ENCODE measurements at regions not wholly inside any gene's neighbourhood (a gene's known extent, or its start where the extent isn't known, plus 50 kb on each side); places are given as distances from the start of the nearest gene placed in this dataset.

DNA sequence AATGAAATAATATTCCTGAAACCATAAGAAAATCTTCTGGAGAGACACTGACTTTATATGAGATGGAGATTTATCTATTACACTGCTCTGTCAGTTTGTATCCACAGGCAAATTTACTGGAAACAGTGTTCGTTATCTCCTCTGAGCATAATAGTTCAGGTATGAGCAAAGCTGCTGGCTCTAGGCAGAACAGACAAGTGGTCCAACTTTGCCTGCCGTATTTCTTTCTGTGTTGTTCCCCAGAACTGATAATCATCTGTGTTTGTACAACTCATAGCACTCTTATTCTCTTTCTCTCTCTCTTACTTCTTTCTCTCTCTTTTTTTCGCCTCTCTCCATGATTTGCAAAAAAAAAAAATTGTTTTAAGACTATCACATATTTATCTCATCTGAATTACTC lies 623.8 kb upstream of the CHORDC1 start:
- Histone ChIP-seq H3K79me2 (ENCODE audit: low read length) (no peaks in the 10 kb centered on the region), H3K36me3 (replicated peaks; ENCODE audit: low read depth, low read length) (no peaks in the 10 kb centered on the region), H4K20me1 (ENCODE audit: insufficient read depth, low read length) (no peaks in the 10 kb centered on the region), H3K4me1 (ENCODE audit: low read length) (no peaks in the 10 kb centered on the region), H2AFZ (ENCODE audit: low read depth, low read length) (no peak overlapping the region), H3K27ac (ENCODE audit: low read length) (no peak overlapping the region), H3K4me2 (ENCODE audit: low read length) (no peak overlapping the region), H3K27me3 (ENCODE audit: low read depth, low read length) (no peaks in the 10 kb centered on the region), H3K9me3 (ENCODE audit: insufficient read depth, low read length) (no peaks in the 10 kb centered on the region), H3K9ac (ENCODE audit: low read length) (no peak overlapping the region), H3K4me3 (ENCODE audit: low read length) (no peak overlapping the region)
- TF ChIP-seq CTCF (IDR thresholded peaks at IDR 0.05; ENCODE audit: low read depth, low read length) (no peak), EZH2phosphoT487 (IDR thresholded peaks at IDR 0.05; ENCODE audit: low read depth) (no peak)

- Histone ChIP-seq H3K27me3 (ENCODE audit: low read depth, low read length) (no peaks in the 10 kb centered on the region), H3K36me3 (replicated peaks; ENCODE audit: low read depth, low read length) (no peaks in the 10 kb centered on the region), H3K9me3 (ENCODE audit: insufficient read depth, low read length) (no peaks in the 10 kb centered on the region), H3K27ac (ENCODE audit: low read length) (no peak overlapping the region), H3K4me3 (ENCODE audit: low read length) (no peak overlapping the region), H3K4me2 (ENCODE audit: low read length) (no peak overlapping the region), H4K20me1 (ENCODE audit: insufficient read depth, low read length) (no peaks in the 10 kb centered on the region), H3K9ac (ENCODE audit: low read length) (no peak overlapping the region), H2AFZ (ENCODE audit: low read depth, low read length) (no peak overlapping the region), H3K4me1 (ENCODE audit: low read length) (no peaks in the 10 kb centered on the region), H3K79me2 (ENCODE audit: low read length) (no peaks in the 10 kb centered on the region)
- TF ChIP-seq EZH2phosphoT487 (IDR thresholded peaks at IDR 0.05; ENCODE audit: low read depth) = no peak
- TF ChIP-seq CTCF (IDR thresholded peaks at IDR 0.05; ENCODE audit: low read depth, low read length) = no peak
These were observed 623.0 kb upstream of the CHORDC1 start for GRCh38 chr11:90845799-90846198.

GRCh38 chr11:90845126-90845525 lies 622.3 kb upstream of the CHORDC1 start:
- TF ChIP-seq EZH2phosphoT487 (IDR thresholded peaks at IDR 0.05; ENCODE audit: low read depth) (no peak), CTCF (IDR thresholded peaks at IDR 0.05; ENCODE audit: low read depth, low read length) (no peak)
- Histone ChIP-seq H2AFZ (ENCODE audit: low read depth, low read length) (no peak overlapping the region), H3K4me2 (ENCODE audit: low read length) (no peak overlapping the region), H3K36me3 (replicated peaks; ENCODE audit: low read depth, low read length) (no peaks in the 10 kb centered on the region), H3K27ac (ENCODE audit: low read length) (no peak overlapping the region), H4K20me1 (ENCODE audit: insufficient read depth, low read length) (no peaks in the 10 kb centered on the region), H3K9me3 (ENCODE audit: insufficient read depth, low read length) (no peaks in the 10 kb centered on the region), H3K4me1 (ENCODE audit: low read length) (no peaks in the 10 kb centered on the region), H3K4me3 (ENCODE audit: low read length) (no peak overlapping the region), H3K27me3 (ENCODE audit: low read depth, low read length) (no peaks in the 10 kb centered on the region), H3K79me2 (ENCODE audit: low read length) (no peaks in the 10 kb centered on the region), H3K9ac (ENCODE audit: low read length) (no peak overlapping the region)

GRCh38 chr11:90844041-90844440 lies 621.2 kb upstream of the CHORDC1 start:
- Histone ChIP-seq H3K9me3 (ENCODE audit: insufficient read depth, low read length) (no peaks in the 10 kb centered on the region), H2AFZ (ENCODE audit: low read depth, low read length) (no peak overlapping the region), H3K4me3 (ENCODE audit: low read length) (no peak overlapping the region), H4K20me1 (ENCODE audit: insufficient read depth, low read length) (no peaks in the 10 kb centered on the region), H3K36me3 (replicated peaks; ENCODE audit: low read depth, low read length) (no peaks in the 10 kb centered on the region), H3K4me1 (ENCODE audit: low read length) (no peaks in the 10 kb centered on the region), H3K79me2 (ENCODE audit: low read length) (no peaks in the 10 kb centered on the region), H3K4me2 (ENCODE audit: low read length) (no peak overlapping the region), H3K27ac (ENCODE audit: low read length) (no peak overlapping the region), H3K27me3 (ENCODE audit: low read depth, low read length) (no peaks in the 10 kb centered on the region), H3K9ac (ENCODE audit: low read length) (no peak overlapping the region)
- no peak for TF ChIP-seq EZH2phosphoT487 (IDR thresholded peaks at IDR 0.05; ENCODE audit: low read depth)
- TF ChIP-seq CTCF (IDR thresholded peaks at IDR 0.05; ENCODE audit: low read depth, low read length) = no peak
